ENCODE measurements at regions not wholly inside any gene's neighbourhood (a gene's known extent, or its start where the extent isn't known, plus 50 kb on each side); places are given as distances from the start of the nearest gene placed in this dataset.

DNA sequence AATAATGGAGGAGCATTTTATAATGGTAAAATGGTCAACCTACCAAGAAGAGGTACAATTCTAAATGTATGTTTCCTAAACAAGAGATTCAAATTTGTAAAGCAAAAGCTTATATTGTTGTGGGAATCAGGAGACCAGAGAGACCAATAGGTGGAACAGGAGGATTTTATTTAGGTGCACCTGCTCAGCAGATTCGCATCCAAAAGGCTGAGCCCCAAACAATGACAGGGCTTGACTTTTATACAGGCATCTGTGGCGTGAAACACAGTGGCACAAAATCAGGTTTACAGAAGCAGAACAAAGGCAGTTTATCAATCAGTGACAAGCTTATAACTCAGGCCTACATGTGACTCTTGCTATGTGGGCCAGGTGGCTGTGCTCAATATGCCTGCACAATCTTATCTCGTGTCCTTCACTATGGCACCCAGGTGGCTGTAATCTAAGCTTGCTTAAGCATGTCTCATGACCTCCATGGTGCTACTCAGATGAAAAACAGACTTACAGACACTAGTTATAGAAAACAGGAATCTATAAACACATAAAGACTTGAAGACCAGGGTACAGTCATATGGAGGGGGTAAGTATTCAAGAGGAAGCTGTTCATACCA lies 780.2 kb upstream of the CA10 start:
- TF ChIP-seq CTCF (IDR thresholded peaks at IDR 0.05) (no peak), POLR2A (IDR thresholded peaks at IDR 0.05) (no peak)
